ENCODE measurements at regions not wholly inside any gene's neighbourhood (a gene's known extent, or its start where the extent isn't known, plus 50 kb on each side); places are given as distances from the start of the nearest gene placed in this dataset.

DNA sequence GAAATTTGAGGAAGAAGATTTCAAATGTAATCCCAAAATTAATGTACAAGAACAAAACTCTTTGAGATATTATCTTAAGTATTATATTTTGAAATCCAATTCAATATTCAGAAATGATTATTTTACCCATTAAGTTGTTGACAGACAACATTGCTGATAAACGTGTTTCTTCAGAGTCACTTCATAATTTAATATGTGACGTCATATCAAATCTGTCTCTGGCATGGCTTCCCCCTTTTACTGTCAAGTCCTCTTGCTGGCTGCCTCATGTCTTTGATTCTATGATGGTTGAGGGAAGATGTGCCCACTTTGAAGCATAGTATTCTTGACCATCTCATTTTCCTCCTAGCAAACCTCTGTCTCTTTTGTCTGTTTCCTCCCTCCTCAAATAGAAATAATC is 1257.1 kb upstream of the GOT2 start:
- Histone ChIP-seq H3K36me3 (replicated peaks in 1 of 2; ENCODE audit: control insufficient read depth in 1 of 2, insufficient read depth in 2 of 2, low read length in 1 of 2) (no peaks in the 10 kb centered on the region), H3K4me2 (no peak overlapping the region), H3K9me2 (0 out of 2 replicates have a peak, but pooled peaks cover 3% of the 10 kb centered on the region), H3K9me3 (no peaks in the 10 kb centered on the region), H3K27me3 (ENCODE audit: insufficient read depth) (no peaks in the 10 kb centered on the region), H4K20me1 (ENCODE audit: insufficient read depth) (no peaks in the 10 kb centered on the region), H3F3A (replicated peaks; ENCODE audit: insufficient read depth) (no peaks in the 10 kb centered on the region), H3K4me3 (ENCODE audit: low read depth in 2 of 2, low read length in 1 of 2) (no peak overlapping the region), H3K27ac (ENCODE audit: low read depth in 2 of 2, low read length in 1 of 2) (no peak overlapping the region), H3K9ac (no peak overlapping the region), H3K79me2 (ENCODE audit: insufficient read depth) (no peaks in the 10 kb centered on the region), H3K4me1 (ENCODE audit: control insufficient read depth in 1 of 2, insufficient read depth in 2 of 2, low read depth in 1 of 2, low read length in 1 of 2) (no peaks in the 10 kb centered on the region), H2AFZ (ENCODE audit: low read depth) (no peak overlapping the region)
- WGBS (ENCODE audit: low lambda C conversion rate) = 15% methylated on average over 2 of the region's 2 CpGs
- ChIA-PET POLR2A (no interaction called here), CTCF (no interaction called here)
- no peak for DNase-seq
- TF ChIP-seq POLR2AphosphoS5 (IDR thresholded peaks at IDR 0.05; ENCODE audit: low read depth, low read length) = no peak
- TF ChIP-seq FOXJ3 (CRISPR knock-in tag; IDR thresholded peaks at IDR 0.05) = no peak
- TF ChIP-seq, protein P1, sequence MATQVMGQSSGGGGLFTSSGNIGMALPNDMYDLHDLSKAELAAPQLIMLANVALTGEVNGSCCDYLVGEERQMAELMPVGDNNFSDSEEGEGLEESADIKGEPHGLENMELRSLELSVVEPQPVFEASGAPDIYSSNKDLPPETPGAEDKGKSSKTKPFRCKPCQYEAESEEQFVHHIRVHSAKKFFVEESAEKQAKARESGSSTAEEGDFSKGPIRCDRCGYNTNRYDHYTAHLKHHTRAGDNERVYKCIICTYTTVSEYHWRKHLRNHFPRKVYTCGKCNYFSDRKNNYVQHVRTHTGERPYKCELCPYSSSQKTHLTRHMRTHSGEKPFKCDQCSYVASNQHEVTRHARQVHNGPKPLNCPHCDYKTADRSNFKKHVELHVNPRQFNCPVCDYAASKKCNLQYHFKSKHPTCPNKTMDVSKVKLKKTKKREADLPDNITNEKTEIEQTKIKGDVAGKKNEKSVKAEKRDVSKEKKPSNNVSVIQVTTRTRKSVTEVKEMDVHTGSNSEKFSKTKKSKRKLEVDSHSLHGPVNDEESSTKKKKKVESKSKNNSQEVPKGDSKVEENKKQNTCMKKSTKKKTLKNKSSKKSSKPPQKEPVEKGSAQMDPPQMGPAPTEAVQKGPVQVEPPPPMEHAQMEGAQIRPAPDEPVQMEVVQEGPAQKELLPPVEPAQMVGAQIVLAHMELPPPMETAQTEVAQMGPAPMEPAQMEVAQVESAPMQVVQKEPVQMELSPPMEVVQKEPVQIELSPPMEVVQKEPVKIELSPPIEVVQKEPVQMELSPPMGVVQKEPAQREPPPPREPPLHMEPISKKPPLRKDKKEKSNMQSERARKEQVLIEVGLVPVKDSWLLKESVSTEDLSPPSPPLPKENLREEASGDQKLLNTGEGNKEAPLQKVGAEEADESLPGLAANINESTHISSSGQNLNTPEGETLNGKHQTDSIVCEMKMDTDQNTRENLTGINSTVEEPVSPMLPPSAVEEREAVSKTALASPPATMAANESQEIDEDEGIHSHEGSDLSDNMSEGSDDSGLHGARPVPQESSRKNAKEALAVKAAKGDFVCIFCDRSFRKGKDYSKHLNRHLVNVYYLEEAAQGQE (IDR thresholded peaks at IDR 0.05; ENCODE audit: low read depth, low read length) = no peak
- TF ChIP-seq, protein P2, sequence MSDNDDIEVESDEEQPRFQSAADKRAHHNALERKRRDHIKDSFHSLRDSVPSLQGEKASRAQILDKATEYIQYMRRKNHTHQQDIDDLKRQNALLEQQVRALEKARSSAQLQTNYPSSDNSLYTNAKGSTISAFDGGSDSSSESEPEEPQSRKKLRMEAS (IDR thresholded peaks at IDR 0.05; ENCODE audit: low read depth) = no peak
- no peak for TF ChIP-seq RFX5 (IDR thresholded peaks at IDR 0.05; ENCODE audit: low read length)
- no peak for TF ChIP-seq GABPA (IDR thresholded peaks at IDR 0.05; ENCODE audit: low read depth)
- no peak for TF ChIP-seq EZH2phosphoT487 (IDR thresholded peaks at IDR 0.05; ENCODE audit: borderline replicate concordance, low read depth)
- no peak for TF ChIP-seq RXRA (IDR thresholded peaks at IDR 0.05; ENCODE audit: borderline replicate concordance, low read depth)
- no peak for TF ChIP-seq FOSL2 (IDR thresholded peaks at IDR 0.05; ENCODE audit: borderline replicate concordance, low read depth)
- no peak for TF ChIP-seq CHD2 (IDR thresholded peaks at IDR 0.05; ENCODE audit: low read length, partially characterized antibody)

DNA sequence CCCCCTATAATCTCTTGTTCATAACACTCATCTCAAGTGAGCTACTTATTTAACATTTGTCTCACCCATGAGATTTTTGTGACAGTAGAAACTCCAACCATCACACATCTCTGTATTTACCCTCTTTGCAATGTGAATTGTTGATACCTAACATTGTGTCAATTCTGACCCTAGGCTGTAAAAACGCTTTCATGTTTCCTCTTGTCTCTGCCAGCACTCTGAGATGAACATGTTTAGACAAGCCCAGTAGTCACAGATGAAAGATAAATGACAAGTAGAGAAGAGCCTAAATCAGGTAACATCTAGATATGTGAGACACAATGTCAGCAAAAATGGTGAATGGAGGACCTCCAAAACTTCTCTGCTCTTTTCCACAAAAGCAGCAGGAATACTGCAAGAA is 1254.5 kb upstream of the GOT2 start:
- Histone ChIP-seq H3K4me2 (no peak overlapping the region), H3K9me2 (0 out of 2 replicates have a peak, but pooled peaks cover 3% of the 10 kb centered on the region), H3F3A (replicated peaks; ENCODE audit: insufficient read depth) (no peaks in the 10 kb centered on the region), H4K20me1 (ENCODE audit: insufficient read depth) (no peaks in the 10 kb centered on the region), H3K36me3 (replicated peaks in 1 of 2; ENCODE audit: control insufficient read depth in 1 of 2, insufficient read depth in 2 of 2, low read length in 1 of 2) (no peaks in the 10 kb centered on the region), H3K9me3 (no peaks in the 10 kb centered on the region), H3K9ac (no peak overlapping the region), H3K4me1 (ENCODE audit: control insufficient read depth in 1 of 2, insufficient read depth in 2 of 2, low read depth in 1 of 2, low read length in 1 of 2) (no peaks in the 10 kb centered on the region), H2AFZ (ENCODE audit: low read depth) (no peak overlapping the region), H3K79me2 (ENCODE audit: insufficient read depth) (no peaks in the 10 kb centered on the region), H3K27me3 (ENCODE audit: insufficient read depth) (no peaks in the 10 kb centered on the region), H3K4me3 (ENCODE audit: low read depth in 2 of 2, low read length in 1 of 2) (no peak overlapping the region), H3K27ac (ENCODE audit: low read depth in 2 of 2, low read length in 1 of 2) (no peak overlapping the region)
- TF ChIP-seq, protein P3, sequence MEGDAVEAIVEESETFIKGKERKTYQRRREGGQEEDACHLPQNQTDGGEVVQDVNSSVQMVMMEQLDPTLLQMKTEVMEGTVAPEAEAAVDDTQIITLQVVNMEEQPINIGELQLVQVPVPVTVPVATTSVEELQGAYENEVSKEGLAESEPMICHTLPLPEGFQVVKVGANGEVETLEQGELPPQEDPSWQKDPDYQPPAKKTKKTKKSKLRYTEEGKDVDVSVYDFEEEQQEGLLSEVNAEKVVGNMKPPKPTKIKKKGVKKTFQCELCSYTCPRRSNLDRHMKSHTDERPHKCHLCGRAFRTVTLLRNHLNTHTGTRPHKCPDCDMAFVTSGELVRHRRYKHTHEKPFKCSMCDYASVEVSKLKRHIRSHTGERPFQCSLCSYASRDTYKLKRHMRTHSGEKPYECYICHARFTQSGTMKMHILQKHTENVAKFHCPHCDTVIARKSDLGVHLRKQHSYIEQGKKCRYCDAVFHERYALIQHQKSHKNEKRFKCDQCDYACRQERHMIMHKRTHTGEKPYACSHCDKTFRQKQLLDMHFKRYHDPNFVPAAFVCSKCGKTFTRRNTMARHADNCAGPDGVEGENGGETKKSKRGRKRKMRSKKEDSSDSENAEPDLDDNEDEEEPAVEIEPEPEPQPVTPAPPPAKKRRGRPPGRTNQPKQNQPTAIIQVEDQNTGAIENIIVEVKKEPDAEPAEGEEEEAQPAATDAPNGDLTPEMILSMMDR (IDR thresholded peaks at IDR 0.05) = no peak
- TF ChIP-seq FOXJ3 (CRISPR knock-in tag; IDR thresholded peaks at IDR 0.05) (no peak), NFIC (IDR thresholded peaks at IDR 0.05; ENCODE audit: borderline replicate concordance) (no peak), RCOR1 (IDR thresholded peaks at IDR 0.05; ENCODE audit: low read length) (no peak)
- TF ChIP-seq, protein P4, sequence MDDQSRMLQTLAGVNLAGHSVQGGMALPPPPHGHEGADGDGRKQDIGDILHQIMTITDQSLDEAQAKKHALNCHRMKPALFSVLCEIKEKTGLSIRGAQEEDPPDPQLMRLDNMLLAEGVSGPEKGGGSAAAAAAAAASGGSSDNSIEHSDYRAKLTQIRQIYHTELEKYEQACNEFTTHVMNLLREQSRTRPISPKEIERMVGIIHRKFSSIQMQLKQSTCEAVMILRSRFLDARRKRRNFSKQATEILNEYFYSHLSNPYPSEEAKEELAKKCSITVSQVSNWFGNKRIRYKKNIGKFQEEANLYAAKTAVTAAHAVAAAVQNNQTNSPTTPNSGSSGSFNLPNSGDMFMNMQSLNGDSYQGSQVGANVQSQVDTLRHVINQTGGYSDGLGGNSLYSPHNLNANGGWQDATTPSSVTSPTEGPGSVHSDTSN (IDR thresholded peaks at IDR 0.05) = no peak
- TF ChIP-seq, protein P2 (IDR thresholded peaks at IDR 0.05; ENCODE audit: low read depth) = no peak
- ChIA-PET POLR2A (no interaction called here), CTCF (no interaction called here)
- DNase-seq = no peak
- WGBS (ENCODE audit: low lambda C conversion rate) = 0% methylated on average over 1 of the region's 1 CpG

Measured in SK-N-SH (cell line).